ENCODE measurements at regions not wholly inside any gene's neighbourhood (a gene's known extent, or its start where the extent isn't known, plus 50 kb on each side); places are given as distances from the start of the nearest gene placed in this dataset.

DNA sequence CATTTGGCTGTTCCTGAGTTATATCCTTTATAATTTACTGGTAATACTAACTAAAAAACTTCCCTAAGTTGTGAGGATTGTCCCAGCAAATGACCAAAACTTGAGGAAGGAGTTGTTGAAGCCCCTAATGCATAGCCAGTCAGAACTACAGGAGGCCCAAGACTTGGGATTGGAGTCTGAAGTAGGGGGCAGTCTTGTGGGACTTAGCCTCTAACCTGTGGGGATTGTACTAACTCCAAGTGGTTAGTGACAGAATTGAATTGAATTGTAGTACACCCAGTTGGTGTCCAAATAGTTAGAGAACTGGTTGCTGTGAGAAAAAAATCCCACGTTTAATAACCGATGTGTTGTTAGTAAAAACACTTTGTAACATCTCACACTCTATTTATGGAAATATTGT lies 1506.3 kb downstream of the ADGRL3 start:
- WGBS (ENCODE audit: insufficient coverage, insufficient replicate concordance, low lambda C conversion rate, missing lambda C conversion rate) = 38% methylated on average over 2 of the region's 2 CpGs
- in situ Hi-C loops (cut with MboI) = no loop called here
- Histone ChIP-seq H3K36me3 (ENCODE audit: control insufficient read depth in 2 of 2, insufficient read depth in 2 of 2, low read length in 1 of 2) (no peaks in the 10 kb centered on the region), H3K27me3 (replicated peaks in 1 of 2; ENCODE audit: control insufficient read depth in 2 of 2, insufficient read depth in 2 of 2, low read length in 1 of 2) (no peaks in the 10 kb centered on the region), H4K20me1 (ENCODE audit: control insufficient read depth, insufficient read depth) (no peaks in the 10 kb centered on the region), H3K79me2 (ENCODE audit: control insufficient read depth, insufficient read depth, low read length) (no peaks in the 10 kb centered on the region), H3K4me2 (ENCODE audit: control insufficient read depth, insufficient read depth) (no peak overlapping the region), H3K9me3 (replicated peaks; ENCODE audit: control insufficient read depth, insufficient read depth, low read length) (no peaks in the 10 kb centered on the region), H3K27ac (ENCODE audit: control insufficient read depth, insufficient read depth) (no peak overlapping the region), H2AFZ (ENCODE audit: control insufficient read depth, low read depth, low read length) (no peak overlapping the region), H3K4me3 (no peak overlapping the region), H3K9ac (ENCODE audit: control insufficient read depth, insufficient read depth, low read length) (no peak overlapping the region), H3K4me1 (ENCODE audit: control insufficient read depth, insufficient read depth, low read length) (no peaks in the 10 kb centered on the region)
- ChIA-PET RAD21 (ENCODE audit: unreplicated experiment) (no interaction called here), SMC1A (ENCODE audit: uncharacterized antibody, unreplicated experiment) (no interaction called here), CTCF (no interaction called here), POLR2A (no interaction called here)
- intact Hi-C loops (cut with micrococcal nuclease; ENCODE audit: unreplicated experiment) = loop anchor here (10.0 kb wide), 1 partner anchor 1902 kb away; no protein-coding TSS in a partner anchor
- FAIRE-seq (no peak), ATAC-seq (no peak), DNase-seq (ENCODE audit: low read depth, low spot score) (no peak)
- BruUV-seq (replicated peaks) = no TSS peak
- TF ChIP-seq, protein P1, sequence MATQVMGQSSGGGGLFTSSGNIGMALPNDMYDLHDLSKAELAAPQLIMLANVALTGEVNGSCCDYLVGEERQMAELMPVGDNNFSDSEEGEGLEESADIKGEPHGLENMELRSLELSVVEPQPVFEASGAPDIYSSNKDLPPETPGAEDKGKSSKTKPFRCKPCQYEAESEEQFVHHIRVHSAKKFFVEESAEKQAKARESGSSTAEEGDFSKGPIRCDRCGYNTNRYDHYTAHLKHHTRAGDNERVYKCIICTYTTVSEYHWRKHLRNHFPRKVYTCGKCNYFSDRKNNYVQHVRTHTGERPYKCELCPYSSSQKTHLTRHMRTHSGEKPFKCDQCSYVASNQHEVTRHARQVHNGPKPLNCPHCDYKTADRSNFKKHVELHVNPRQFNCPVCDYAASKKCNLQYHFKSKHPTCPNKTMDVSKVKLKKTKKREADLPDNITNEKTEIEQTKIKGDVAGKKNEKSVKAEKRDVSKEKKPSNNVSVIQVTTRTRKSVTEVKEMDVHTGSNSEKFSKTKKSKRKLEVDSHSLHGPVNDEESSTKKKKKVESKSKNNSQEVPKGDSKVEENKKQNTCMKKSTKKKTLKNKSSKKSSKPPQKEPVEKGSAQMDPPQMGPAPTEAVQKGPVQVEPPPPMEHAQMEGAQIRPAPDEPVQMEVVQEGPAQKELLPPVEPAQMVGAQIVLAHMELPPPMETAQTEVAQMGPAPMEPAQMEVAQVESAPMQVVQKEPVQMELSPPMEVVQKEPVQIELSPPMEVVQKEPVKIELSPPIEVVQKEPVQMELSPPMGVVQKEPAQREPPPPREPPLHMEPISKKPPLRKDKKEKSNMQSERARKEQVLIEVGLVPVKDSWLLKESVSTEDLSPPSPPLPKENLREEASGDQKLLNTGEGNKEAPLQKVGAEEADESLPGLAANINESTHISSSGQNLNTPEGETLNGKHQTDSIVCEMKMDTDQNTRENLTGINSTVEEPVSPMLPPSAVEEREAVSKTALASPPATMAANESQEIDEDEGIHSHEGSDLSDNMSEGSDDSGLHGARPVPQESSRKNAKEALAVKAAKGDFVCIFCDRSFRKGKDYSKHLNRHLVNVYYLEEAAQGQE (IDR thresholded peaks at IDR 0.05; ENCODE audit: low read depth, low read length) = no peak
- TF ChIP-seq, protein P2, sequence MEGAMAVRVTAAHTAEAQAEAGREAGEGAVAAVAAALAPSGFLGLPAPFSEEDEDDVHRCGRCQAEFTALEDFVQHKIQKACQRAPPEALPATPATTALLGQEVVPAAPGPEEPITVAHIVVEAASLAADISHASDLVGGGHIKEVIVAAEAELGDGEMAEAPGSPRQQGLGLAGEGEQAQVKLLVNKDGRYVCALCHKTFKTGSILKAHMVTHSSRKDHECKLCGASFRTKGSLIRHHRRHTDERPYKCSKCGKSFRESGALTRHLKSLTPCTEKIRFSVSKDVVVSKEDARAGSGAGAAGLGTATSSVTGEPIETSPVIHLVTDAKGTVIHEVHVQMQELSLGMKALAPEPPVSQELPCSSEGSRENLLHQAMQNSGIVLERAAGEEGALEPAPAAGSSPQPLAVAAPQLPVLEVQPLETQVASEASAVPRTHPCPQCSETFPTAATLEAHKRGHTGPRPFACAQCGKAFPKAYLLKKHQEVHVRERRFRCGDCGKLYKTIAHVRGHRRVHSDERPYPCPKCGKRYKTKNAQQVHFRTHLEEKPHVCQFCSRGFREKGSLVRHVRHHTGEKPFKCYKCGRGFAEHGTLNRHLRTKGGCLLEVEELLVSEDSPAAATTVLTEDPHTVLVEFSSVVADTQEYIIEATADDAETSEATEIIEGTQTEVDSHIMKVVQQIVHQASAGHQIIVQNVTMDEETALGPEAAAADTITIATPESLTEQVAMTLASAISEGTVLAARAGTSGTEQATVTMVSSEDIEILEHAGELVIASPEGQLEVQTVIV (IDR thresholded peaks at IDR 0.05; ENCODE audit: borderline replicate concordance, partially characterized antibody) = no peak
- TF ChIP-seq, protein P3, sequence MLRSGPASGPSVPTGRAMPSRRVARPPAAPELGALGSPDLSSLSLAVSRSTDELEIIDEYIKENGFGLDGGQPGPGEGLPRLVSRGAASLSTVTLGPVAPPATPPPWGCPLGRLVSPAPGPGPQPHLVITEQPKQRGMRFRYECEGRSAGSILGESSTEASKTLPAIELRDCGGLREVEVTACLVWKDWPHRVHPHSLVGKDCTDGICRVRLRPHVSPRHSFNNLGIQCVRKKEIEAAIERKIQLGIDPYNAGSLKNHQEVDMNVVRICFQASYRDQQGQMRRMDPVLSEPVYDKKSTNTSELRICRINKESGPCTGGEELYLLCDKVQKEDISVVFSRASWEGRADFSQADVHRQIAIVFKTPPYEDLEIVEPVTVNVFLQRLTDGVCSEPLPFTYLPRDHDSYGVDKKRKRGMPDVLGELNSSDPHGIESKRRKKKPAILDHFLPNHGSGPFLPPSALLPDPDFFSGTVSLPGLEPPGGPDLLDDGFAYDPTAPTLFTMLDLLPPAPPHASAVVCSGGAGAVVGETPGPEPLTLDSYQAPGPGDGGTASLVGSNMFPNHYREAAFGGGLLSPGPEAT (IDR thresholded peaks at IDR 0.05; ENCODE audit: low read depth) = no peak
- no peak for TF ChIP-seq RAD51 (IDR thresholded peaks at IDR 0.05)
- TF ChIP-seq SREBF2 (IDR thresholded peaks at IDR 0.05; ENCODE audit: low read length) = no peak
- no peak for TF ChIP-seq JUND (IDR thresholded peaks at IDR 0.05; ENCODE audit: low read depth, low read length)
- TF ChIP-seq NFIC (IDR thresholded peaks at IDR 0.05; ENCODE audit: low read depth, low read length) = no peak
- TF ChIP-seq GABPA (IDR thresholded peaks at IDR 0.05; ENCODE audit: low read depth) = no peak
- TF ChIP-seq, protein P4, sequence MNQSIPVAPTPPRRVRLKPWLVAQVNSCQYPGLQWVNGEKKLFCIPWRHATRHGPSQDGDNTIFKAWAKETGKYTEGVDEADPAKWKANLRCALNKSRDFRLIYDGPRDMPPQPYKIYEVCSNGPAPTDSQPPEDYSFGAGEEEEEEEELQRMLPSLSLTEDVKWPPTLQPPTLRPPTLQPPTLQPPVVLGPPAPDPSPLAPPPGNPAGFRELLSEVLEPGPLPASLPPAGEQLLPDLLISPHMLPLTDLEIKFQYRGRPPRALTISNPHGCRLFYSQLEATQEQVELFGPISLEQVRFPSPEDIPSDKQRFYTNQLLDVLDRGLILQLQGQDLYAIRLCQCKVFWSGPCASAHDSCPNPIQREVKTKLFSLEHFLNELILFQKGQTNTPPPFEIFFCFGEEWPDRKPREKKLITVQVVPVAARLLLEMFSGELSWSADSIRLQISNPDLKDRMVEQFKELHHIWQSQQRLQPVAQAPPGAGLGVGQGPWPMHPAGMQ (IDR thresholded peaks at IDR 0.05; ENCODE audit: borderline replicate concordance) = no peak
- TF ChIP-seq ATF7 (IDR thresholded peaks at IDR 0.05; ENCODE audit: low read depth) = no peak
- TF ChIP-seq, protein P5, sequence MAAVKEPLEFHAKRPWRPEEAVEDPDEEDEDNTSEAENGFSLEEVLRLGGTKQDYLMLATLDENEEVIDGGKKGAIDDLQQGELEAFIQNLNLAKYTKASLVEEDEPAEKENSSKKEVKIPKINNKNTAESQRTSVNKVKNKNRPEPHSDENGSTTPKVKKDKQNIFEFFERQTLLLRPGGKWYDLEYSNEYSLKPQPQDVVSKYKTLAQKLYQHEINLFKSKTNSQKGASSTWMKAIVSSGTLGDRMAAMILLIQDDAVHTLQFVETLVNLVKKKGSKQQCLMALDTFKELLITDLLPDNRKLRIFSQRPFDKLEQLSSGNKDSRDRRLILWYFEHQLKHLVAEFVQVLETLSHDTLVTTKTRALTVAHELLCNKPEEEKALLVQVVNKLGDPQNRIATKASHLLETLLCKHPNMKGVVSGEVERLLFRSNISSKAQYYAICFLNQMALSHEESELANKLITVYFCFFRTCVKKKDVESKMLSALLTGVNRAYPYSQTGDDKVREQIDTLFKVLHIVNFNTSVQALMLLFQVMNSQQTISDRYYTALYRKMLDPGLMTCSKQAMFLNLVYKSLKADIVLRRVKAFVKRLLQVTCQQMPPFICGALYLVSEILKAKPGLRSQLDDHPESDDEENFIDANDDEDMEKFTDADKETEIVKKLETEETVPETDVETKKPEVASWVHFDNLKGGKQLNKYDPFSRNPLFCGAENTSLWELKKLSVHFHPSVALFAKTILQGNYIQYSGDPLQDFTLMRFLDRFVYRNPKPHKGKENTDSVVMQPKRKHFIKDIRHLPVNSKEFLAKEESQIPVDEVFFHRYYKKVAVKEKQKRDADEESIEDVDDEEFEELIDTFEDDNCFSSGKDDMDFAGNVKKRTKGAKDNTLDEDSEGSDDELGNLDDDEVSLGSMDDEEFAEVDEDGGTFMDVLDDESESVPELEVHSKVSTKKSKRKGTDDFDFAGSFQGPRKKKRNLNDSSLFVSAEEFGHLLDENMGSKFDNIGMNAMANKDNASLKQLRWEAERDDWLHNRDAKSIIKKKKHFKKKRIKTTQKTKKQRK (IDR thresholded peaks at IDR 0.05; ENCODE audit: low read depth, low read length) = no peak
- TF ChIP-seq FOXK2 (IDR thresholded peaks at IDR 0.05) = no peak

Measured in GM12878 (cell line).